ENCODE measurements at regions not wholly inside any gene's neighbourhood (a gene's known extent, or its start where the extent isn't known, plus 50 kb on each side); places are given as distances from the start of the nearest gene placed in this dataset.
"Not testable (repeated sequence)": the region's sequence is repeated elsewhere in the genome, so short reads cannot be mapped to it uniquely, and the experiment has no call there.

DNA sequence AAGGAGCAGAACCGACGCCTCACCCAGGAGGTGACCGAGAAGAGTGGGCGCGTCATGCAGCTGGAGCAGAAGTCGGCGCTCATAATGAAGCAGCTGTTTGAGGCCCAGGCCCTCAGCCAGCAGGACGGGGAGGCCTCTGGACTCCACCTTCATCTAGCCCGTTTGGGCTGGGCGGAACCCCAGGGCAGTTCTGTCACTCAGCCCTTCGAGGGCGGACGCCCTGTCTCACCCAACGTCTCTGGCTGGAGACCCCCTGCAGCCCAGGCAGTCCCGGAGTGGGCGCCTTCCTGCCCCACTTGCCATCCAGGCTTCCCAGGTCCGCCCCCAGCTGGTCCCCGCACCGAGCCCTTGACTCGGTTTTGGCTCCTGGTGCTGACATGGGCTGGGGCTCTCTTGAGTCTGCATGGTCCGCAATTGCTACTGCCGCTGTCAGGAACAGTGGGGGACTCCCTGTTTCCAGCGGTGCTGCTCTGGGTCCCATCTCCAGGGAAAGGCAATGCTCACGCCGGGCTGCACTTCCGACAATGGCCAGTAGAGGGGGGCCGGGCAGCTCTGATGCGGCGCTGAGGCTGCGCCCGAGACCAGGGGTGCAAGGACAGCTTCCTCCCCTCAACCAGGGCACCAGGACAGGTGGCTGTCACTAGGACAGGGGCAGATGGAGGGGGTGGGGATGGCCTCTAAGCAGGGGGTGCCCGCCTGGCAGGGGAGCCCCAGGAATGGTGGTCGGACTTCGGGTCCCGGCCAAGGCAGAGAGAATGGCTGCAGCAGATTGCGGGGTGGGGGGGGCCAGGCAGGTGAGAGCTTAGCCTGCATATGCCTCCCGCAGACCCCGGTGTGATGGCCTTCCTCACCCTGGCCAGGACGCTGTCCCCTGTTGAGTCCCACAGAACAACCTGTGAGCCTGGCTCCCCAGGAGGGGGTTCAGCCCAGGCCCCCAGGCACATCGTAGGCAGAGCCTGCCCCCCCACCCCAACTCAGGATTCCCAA lies 71.2 kb upstream of the KCTD7 start:
- in situ Hi-C loops (cut with MboI; ENCODE audit: low pct_unique_long_range_greater_than_20kb, low sequenced_read_pairs): no loop called here
- DNase-seq: peak; percentile 47

- in situ Hi-C loops (cut with MboI; ENCODE audit: low pct_unique_long_range_greater_than_20kb, low sequenced_read_pairs): no loop called here
- DNase-seq: no peak
These were observed 70.5 kb upstream of the KCTD7 start for GRCh38 chr7:66558201-66558641.

DNA sequence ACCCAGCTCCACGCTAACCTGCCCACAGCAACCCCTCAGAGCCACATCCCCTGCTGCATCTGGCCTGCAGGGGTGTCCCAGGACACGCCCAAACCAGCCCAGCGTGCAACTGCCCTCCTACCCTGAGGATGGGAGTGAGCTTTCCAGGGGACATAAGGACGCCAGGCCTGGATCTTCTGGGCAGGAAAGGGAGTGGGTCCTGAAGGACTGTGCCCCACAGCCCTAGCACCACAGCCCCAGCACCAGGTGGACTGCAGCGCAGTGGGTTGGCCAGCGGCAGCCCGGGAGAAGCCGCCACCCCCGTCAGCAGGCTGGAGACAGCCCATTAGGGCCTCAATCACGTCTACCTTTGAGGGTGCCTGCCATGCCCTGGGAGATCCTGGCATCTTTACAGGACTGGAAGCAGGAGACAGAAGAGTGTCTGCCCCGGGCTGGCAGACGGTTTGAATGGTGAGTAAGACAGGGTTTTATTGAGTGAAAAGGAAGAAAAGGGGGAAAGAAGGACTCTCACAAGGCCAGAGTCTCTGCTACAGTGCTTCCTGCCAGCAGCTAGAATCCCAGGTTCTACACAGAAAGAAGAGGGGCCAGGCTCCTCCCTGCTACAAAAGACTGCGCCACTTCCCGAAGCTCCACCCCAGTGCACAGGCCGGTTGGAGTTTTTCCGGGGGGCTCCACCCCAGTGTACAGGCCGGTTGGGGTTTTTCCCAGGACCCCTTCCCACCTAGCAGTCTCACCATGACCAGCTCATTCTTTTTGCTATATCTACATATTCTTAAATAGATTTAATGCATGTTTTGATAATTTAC lies 69.8 kb upstream of the KCTD7 start:
- DNase-seq: no peak
- in situ Hi-C loops (cut with MboI; ENCODE audit: low pct_unique_long_range_greater_than_20kb, low sequenced_read_pairs): no loop called here

DNA sequence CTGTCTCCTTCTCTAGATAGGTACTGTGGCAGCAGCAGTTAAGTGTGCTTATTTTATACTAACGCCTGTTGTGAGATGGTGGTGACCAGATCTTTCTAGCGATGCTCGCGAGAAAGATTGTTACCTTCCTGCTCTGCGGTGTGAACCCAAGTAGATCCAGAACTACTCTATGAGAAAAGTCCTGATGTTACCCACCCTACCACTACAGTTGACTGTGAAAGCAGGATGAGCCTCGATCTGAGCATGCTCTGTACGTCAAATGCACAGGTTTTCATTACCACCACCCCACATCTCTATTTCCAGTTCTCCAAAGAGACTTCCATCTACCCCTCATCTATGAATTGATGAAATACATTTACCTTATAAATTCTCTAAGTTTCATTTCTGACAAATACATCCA lies 64.6 kb upstream of the KCTD7 start:
- DNase-seq: no peak
- in situ Hi-C loops (cut with MboI; ENCODE audit: low pct_unique_long_range_greater_than_20kb, low sequenced_read_pairs): no loop called here

DNA sequence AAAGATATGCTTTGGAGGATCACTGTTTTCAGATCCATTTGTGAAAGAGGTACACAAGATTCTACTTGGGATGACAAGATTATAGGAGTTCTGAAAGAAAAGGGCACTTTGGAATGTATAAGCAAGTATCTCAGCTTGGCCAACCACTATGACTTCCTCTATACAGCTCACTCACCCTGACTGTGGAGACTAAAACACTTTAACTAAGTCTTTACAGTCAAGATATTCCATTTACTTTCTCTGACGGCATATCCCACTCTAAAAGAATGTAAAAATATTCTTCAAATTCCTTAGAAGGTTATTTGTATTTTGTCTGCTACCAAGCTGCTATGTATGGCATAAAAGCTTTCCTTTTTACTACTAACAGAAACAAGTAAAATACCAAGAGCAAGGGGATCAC lies 58.5 kb upstream of the KCTD7 start:
- in situ Hi-C loops (cut with MboI; ENCODE audit: low pct_unique_long_range_greater_than_20kb, low sequenced_read_pairs); DNase-seq: not testable (repeated sequence)

DNA sequence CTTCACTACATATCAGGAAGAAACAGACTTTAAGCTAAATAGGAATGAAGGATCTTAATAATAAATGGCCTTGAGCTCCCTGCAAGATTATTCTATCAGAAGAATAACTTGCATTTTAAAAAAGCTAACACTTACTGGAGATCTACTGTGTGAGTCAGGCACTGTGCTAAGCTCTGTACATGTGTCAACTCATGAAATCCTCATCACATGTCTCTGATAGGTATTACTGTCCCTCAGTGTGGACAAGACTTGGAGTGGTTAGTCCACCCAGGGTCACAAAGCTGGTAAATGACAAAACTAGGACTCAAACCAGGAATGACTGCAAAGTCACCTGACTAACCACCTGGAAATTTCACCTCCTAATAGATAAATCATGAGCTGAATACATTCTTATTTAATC lies 57.1 kb upstream of the KCTD7 start:
- no peak for DNase-seq
- in situ Hi-C loops (cut with MboI; ENCODE audit: low pct_unique_long_range_greater_than_20kb, low sequenced_read_pairs): no loop called here

- DNase-seq; in situ Hi-C loops (cut with MboI; ENCODE audit: low pct_unique_long_range_greater_than_20kb, low sequenced_read_pairs): not testable (repeated sequence)
These were observed 54.7 kb upstream of the KCTD7 start for GRCh38 chr7:66573782-66574495.

DNA sequence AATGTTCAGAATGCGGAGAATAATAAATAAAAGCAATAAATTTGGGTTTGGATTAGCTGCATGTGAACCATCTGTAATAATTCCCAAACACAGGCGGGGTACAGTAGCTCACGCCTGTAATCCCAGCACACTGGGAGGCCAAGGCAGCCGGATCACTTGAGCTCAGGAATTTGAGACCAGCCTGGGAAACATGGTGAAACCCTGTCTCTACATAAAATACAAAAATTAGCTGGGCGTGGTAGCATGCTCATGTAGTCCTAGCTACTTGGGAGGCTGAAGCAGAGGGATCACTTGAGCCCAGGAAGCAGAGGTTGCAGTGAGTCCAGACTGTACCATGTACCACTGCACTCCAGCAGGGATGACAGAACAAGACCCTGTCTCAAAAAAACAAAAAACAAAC lies 53.9 kb upstream of the KCTD7 start:
- in situ Hi-C loops (cut with MboI; ENCODE audit: low pct_unique_long_range_greater_than_20kb, low sequenced_read_pairs); DNase-seq: not testable (repeated sequence)

GRCh38 chr7:66575398-66575797 lies 53.3 kb upstream of the KCTD7 start:
- in situ Hi-C loops (cut with MboI; ENCODE audit: low pct_unique_long_range_greater_than_20kb, low sequenced_read_pairs): no loop called here
- DNase-seq: no peak

DNA sequence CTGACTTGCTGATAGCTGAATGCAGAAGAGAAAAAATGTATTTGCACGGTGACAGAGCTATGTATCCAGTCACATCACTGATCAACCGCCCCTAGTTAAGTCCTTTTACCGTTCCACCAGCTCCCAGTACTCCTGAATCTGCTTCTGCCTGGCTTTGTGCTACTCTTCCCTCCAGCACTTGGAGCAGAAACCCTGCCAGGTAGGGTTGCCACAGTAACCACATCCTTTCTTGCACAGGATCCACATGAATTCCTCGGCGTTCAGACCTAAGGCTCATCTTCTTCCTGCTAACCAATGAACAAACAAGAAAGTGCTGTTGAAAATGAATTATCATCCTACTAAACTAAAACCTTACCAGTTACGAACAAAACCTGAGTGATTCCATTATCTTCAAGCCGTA lies 52.0 kb upstream of the KCTD7 start:
- no peak for DNase-seq
- in situ Hi-C loops (cut with MboI; ENCODE audit: low pct_unique_long_range_greater_than_20kb, low sequenced_read_pairs): no loop called here

Data from KBM-7 (cell line).